GM19467 (cell line): ENCODE measurements at regions not wholly inside any gene's neighbourhood (a gene's known extent, or its start where the extent isn't known, plus 50 kb on each side); places are given as distances from the start of the nearest gene placed in this dataset.

Experiments
- ATAC-seq: cut with Tn5 transposase; IDR thresholded peaks from one replicate; pipeline ENCODE4 v1.9.1; 2021; ENCODE audit warnings: mild to moderate bottlenecking, moderate library complexity; ENCODE audit not compliant: unreplicated experiment

DNA sequence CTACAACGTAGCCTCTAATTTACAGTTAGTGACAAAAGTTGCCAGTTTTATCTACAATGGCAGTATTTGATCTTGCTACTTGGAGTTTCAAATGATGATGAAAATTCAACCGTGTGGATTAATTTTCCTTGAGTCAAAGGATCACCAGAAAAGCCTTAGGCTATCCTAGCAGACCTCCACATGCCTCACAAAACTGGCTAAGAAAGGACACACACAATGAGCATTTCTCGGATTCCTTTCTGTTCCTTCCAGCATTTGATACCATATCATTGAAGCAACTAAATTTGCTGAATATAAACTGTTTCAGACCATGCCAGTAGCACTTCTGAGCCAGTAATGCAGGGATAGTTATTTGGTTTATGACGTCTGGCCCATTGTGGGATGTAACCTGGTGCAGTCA is 587.4 kb upstream of the MDFIC2 start:
- ATAC-seq, result no peak

DNA sequence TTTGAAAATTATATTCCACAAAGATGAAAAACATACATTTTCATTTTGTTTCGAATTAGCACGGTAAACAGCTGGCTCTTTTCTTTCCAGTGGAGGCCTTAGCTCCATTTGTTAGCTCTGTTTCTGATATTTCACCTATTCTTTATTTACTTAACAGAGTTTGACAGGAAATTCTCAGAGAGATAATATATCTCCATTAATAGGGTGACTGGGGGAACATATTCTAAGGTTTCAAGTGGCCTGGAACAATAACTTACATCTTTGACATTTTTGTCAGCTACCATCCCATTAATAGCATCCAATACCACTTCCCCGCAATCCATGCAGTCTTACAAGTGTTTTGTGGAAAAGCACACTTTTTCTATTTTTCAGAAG is 577.6 kb upstream of the MDFIC2 start:
- no peak for ATAC-seq

DNA sequence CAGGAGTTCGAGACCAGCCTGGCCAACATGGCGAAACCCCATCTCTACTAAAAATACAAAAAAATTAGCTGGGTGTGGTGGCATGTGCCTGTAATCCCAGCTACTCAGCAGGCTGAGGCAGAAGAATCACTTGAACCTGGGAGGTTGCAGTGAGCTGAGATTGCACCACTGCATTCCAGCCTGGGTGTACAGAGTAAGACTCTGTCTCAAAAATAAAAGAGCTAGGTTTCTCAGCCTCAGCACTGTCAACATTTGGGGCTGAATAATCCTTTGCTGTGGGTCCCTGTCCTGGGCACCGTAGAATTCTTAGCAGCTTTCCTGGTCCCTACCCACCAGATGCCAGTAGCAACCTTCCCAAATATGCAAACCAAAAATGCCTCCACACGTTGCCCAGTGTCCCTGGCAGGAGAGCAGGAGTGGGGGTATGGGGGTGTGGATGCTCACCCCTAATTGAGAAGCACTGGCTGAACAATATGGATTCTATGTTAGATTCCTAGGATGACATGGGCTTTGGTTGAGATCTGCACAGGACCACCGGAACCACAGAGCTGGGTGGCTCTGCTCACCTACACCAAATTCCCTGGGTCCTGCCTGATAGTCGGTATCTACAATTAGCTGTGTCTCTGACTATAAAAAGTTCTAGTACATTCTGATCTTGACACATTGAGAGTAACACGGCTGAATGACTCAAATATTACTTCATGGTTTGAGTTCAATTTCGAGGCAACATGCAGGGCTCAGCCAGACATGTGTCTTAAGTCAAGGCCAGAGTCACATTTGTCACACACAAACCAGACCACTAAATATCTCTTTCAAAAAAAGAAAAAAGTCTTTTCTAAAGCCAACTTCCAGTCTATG is 577.0 kb upstream of the MDFIC2 start:
- ATAC-seq, result no peak

DNA sequence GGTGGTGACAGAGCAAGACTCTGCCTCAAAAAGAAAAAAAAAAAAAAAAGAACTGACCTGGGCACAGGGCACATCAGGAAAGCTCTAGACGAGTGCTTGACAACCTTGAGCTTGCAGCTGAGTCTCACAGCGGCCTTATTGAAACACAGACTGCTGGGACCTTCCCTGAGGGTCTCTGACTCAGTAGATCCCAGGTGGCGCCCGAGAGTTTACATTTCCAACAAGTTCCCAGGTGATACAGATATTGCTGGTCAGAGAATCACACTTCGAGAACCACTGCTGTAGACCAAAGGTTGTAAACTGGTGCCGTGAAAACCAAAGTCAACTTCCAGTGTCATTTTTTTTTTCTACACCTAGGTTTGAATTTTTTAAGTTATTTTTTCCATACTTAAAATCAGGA is 573.2 kb upstream of the MDFIC2 start:
- no peak for ATAC-seq

DNA sequence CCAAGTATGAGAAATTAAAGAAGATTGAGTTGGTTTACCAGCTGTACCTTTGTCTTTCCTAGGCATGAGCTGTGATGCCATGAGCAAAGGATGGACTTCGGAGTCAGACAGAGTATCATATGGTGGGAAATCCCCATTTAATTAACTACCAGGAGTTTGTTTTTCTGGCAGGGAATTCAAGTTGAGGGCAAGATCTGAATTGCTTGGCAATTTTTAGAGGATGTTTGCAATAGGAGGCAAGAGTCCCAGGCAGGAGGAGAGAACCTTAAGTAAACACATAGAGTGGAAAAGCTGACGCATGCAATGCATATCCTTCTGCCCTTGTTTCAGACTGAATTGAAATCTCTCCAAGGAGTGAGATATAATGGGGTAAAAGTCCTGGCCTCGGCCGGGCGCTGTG is 569.7 kb upstream of the MDFIC2 start:
- no peak for ATAC-seq

DNA sequence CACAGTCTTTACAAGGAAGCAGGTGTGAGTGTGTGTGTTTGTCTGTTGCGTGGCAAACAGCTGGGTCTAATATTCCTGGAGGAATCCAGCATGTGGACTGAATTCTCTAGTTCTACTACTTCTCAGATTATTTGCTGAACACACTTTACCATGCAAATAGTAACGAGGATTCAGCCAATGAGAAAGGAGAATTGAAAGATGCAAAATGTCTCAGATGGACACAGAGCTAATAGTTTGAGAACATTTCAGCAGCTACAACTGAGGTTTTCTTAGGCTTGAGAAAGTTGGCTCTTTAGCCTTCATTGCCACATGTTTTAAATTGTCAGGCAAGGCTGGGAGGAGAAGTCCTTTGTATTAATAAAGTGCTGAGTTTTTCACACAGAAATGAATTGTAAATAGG is 568.0 kb upstream of the MDFIC2 start:
- no peak for ATAC-seq

DNA sequence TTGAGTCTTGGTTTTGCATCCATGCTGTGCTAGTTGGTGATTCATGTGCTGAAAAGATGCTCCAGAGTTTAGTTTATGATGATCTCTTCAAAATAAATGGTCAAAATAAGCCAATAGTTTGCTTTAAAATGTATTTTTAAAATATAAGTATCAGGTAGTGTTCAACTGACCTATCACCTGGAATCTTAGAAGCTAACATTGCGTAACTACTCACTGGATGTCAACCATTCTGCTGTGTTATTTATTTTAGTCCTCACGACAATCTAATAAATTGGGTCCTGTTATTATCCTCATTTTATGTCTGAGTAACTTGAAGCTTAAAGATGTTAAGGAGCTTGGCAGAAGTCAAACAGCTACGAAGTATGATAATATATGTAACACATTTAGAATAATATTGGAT is 563.7 kb upstream of the MDFIC2 start:
- ATAC-seq, result no peak

DNA sequence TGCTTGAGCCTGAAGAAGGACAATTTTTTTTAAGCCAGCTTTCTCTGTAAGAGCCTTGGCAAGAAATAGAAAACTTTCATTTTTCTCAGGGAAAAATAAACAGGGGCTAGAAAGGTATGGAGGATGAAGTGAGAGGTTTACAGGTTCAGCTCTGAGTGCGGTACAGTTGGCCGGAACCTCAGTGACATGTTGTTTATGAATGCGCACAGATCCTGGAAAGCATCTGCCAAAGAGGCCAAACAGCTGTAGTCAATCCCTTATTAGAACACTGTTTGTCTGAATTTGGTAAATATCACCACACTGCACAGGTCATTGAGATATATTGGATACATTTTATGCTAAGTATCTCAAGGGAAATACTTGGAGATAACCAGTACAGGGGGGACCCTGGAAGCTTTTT is 561.8 kb upstream of the MDFIC2 start:
- no peak for ATAC-seq

DNA sequence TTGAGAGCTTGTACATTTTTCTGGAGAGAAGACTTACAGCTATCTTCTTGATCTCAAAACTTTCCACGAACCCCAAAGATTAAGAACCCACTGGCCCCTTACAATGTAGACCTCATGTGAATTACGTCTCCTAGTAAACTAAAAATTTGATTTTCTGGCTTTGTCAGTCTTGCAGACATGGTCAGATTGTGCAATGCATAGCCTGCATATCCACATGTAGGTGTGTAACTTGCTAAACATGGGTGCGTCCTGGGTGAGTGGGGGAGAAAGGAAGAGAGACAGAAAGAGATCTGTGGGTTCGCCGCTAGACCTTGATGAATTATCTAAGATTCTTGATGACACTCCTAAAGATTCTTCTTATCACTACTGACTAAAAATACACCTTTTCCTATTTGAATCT is 561.2 kb upstream of the MDFIC2 start:
- no peak for ATAC-seq

DNA sequence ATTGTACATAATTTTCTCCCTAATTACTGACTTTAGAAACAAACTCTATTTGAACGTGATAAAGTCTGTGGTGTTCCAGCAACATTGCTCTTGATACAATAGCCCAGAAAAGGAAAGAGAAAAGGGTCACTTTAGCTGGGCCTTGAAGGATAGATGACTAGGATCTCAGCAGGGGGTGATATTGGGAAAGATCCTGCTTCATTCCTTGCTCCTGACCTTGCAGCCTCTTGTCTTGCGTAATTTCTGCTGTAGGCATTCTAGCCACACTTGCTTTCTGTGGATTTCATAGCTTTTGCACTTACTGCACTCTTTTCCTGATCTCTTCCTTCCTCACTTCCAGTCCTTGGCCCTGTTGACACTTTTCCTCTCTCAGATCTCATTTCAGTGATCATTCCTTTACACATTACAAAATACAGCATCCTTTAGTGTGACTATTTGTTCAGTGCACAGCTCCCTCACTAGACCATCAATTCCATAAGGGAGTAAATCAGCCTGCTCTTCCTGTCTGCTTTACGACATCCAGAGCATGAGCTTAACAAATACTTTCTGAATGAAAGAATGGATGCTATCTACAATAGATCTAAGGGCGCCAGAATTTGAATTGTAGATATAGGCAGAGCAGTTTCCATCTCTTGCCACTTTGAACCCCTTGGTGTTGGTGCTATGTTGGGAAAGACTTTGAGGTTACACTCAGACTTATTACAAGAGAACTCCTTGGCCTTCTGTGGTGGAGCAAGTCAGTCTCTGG is 559.6 kb upstream of the MDFIC2 start:
- no peak for ATAC-seq

DNA sequence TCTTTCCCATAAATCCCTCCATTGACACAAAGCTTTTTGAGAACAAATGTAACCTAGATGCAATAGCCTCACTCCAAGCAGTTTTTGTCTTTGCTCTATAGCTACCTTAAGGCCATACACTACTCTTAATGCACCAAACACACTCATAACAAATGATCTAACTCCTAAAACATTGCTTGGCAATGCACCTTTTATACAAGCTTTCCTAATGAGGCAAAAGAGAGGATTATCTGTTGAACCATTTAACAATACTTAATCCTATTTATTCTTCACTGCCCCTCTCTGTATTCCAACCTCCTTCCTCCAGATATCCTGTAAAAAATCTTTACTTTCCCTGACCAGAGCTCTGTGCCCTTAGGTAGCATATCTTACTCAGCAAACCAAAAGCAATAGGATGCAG is 558.1 kb upstream of the MDFIC2 start:
- no peak for ATAC-seq

DNA sequence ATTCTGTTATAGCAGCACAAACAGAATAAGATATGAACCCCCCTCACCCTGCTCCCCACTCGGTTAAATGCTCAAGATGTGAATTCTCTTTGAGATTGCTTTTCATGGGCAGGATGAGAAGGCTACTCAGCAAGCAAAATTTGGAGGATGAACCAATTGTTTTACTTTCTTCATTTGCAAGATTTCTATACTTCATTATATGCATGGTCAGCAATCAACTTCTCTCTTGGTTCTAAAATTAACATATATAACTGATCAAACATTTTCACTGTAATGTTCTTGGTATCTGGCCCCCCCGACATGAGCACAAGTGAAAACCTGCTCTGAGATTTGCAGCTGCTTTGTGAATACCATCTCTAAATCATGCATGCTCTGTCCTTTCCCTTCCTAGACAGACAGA is 556.1 kb upstream of the MDFIC2 start:
- ATAC-seq, result no peak

DNA sequence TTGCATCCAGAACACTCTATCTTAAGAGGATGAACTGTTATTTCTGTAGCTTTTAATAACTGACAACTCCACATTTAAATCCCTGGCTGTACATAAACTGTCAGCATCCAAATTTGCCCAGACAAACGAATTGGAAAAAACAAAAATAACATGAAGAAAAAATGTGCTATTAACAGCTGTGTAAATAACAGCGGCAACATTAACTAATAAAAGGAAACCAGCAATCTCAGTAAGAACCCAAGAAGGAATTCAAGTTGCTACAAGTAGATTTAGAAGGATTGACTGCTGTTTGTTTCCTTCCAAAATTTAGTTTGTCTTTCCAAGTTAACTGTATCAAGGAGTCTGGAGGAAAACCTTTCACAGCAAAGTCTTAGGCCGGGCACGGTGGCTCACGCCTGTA is 550.6 kb upstream of the MDFIC2 start:
- ATAC-seq, result no peak

DNA sequence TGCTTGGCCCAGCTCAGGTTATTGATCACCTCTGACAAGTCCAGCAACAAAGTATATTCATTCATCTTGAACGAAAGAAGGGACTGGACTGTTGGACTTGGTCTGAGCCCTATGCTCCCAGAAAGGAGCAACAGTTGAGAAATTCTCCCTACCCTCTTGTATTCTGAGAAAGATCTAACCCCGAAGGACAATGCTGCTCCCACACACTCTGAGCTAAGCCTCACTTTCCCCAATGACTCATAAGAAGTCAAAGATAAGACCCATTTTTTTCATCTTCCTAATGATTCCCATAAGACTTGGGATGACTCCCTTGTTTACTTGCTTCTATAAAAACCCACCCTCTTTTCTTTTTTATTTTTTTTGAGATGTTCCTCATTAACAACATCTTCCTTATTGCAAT is 549.4 kb upstream of the MDFIC2 start:
- ATAC-seq, result no peak

DNA sequence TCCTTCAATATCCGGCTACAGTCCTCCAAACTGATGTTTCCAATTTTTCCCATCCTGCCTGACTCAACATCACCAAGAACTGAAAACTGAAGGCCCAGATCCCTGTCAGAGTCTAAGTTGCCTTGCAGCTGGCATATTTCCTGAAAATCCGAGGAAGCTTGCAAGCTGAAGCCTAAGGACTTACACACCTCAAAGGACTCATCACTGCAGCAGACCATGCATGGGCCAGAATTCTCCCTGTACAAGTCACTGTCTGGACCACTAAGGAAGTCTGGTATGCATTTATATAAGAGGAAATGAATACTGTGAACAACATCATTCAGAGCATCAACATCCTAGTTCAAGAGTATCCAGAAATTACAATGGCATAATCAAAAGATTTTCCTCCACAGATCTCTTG is 548.8 kb upstream of the MDFIC2 start:
- ATAC-seq, result no peak

DNA sequence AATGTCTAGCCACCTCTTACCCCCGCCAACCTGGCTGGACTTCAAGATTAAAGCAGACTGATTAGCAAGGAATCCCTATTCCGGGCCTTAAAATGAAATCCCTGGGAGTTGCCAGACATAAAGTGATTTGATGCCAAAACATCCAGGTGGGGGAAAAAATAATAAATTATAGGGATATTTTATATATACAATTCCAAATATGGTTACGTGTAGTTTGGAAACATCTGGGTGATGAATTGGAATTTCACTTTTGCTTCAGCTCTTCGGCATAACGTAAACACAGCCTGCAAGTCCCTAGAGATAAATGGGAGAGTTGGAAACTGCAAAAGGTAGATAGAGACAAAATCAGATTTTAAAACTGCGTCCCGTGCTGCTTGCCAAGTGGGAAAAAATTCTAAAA is 545.5 kb upstream of the MDFIC2 start:
- no peak for ATAC-seq

DNA sequence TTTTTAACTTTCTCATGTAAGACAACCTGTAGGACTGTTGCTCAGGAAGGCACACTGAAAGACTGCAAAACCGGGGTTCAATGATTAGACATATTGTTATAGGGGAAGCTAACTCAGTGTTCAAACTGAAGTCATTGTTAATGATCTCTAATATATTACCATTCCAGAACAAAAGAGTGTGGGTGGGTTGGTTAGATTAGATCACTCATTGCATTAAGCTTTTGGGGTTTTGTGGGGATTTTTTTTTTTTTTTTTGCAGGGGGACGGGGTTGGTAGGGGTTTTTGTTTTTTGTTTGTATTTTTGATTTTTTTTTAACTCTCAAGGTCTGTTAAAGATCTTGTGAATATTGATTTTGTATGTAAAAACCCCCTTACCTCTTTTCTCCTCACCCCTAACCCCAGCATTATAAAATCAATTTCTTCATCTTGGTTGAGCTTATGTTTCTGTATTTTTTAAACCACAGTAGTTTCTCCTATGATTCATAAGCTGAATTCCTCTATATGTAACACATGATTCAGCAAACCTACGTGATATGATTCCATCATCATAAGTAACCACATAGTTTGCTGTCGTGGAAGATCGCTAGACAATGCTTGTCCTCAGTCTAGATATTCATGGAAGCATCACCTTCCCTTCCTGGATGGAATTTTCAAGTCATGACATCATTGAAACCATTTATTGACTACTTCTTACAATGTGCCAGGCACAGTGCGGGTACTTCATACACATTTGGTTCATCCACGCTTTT is 544.1 kb upstream of the MDFIC2 start:
- ATAC-seq, result no peak

DNA sequence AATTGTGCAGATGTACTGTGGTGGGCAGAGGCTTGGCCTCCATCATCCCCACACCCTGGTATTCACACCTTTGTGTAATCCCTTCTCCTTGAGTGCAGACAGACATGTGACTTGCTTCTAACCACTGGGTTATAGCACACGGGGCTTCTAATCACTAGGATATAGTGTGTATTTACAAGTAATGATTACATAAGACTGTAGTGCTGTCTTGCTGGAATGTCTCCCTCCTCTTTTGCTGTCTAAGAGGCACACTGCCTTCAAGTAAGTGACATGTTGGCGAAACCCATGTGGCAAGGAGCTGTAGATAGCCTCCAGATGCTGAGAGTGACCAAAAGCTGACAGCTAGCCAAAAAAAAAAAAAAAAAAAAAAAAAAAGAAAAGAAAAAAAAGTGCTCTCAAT is 542.7 kb upstream of the MDFIC2 start:
- no peak for ATAC-seq

DNA sequence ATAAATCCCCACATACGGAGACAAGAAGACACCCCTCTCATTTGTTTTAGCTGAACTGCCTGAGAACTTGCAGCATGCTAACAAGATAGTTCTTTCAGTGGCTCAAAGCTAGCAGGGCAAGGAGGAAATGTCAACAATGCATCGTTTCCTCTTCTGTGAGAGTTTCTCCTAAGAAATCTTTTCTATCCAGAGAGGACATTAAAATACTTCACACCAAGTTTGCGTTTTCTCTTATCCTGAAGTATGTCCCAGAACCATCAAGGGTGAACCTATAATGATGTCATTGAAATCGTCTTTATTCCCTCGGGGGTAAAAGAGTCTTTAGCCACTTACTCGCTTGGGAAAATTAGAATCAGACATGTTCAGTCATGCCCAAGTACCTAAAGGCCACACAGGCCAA is 541.7 kb upstream of the MDFIC2 start:
- ATAC-seq, result no peak

DNA sequence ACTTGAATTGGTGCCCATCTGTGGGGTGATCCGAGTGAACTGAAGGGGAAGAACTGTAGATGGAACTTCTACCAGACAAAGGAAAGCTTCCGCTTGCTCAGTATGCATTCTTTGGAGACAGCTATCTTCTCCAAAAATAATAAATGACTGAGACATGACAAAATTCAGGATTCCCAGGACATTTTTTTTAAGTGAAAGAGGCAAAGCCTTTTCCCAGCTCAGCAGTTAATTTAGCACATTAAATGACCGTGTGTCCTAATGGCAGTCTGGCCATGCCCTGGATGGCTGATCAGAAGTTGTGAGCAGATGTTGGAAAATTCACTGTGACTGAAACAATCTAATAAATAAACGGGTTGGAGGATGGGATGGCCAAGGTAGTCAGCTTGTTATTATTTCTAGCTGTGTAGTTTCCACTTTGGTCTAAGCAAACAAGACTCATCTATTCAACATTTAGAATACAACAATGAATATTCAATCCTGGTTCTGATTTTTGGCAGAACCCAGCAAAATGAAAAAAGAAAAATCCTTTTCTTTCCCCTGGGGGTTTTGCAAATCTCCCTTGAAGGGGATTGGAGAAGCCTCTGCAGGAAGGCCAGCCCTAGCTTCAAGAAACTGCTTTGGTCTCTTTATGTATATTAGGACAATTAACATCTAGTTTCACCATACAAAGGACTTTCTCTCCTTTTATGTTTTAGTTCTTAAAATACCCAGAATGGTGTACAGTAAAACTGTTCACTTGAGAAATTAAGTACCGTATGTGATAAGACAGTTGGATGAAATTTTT is 540.9 kb upstream of the MDFIC2 start:
- ATAC-seq, result no peak
